COR-L47 (cell line): ENCODE measurements at regions not wholly inside any gene's neighbourhood (a gene's known extent, or its start where the extent isn't known, plus 50 kb on each side); places are given as distances from the start of the nearest gene placed in this dataset.
"Not testable (repeated sequence)": the region's sequence is repeated elsewhere in the genome, so short reads cannot be mapped to it uniquely, and the experiment has no call there.

Experiments used
- DNase-seq: peaks from one replicate; lab custom pipeline; 2025; lab: John Stamatoyannopoulos, UW

DNA sequence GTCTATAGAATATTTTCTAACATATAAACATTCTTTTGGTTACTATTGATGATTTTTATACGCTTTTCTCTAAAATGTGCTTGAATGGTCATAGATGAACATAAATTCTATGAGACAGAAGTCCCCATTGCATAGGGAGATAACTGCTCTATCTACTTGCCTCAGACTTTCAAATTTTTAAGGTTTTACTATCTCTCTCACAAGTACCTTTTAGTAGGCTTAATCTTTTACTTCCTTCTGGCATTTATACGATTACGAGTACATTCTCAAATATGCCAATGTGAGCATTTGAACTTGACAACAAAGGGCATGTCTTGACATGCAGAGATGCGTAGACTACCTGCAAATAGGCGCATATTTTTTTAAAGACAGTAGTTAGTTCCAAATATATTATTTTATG is 935.9 kb upstream of the LRATD1 start:
- no peak for DNase-seq

DNA sequence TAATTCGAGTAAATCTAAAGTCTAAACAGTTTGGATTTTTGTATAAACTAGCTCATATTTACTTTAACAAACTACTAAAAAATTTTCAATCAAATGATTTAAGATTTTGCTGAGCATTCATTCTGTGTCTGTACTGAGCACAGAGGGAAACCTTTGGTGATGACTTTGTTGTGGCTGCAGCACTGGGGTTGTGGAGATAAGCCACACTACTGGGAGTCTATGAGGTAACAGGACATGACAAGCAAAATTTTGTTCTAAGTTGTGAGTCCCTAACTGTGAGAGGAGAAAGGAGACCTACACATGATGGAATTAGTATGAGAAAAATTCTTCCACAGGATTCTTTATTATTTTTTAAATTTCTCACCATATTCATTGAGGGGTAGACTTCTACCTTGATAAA is 933.7 kb upstream of the LRATD1 start:
- DNase-seq: no peak

DNA sequence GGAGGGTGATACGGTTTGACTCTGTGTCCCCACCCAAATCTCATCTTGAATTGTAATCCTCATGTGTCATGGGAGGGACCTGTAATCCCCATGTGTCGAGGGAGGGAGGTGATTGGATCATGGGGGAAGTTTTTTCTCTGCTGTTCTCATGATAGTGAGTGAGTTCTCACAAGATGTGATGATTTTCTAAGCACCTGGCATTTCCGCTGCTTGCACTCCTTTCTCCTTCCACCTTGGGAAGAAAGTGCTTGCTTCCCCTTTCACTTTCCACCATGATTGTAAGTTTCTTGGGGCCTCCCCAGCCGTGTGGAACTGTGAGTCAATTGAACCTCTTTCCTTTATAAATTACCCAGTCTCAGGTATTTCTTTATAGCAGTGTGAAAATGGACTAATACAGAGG is 932.6 kb upstream of the LRATD1 start:
- DNase-seq: not testable (repeated sequence)

DNA sequence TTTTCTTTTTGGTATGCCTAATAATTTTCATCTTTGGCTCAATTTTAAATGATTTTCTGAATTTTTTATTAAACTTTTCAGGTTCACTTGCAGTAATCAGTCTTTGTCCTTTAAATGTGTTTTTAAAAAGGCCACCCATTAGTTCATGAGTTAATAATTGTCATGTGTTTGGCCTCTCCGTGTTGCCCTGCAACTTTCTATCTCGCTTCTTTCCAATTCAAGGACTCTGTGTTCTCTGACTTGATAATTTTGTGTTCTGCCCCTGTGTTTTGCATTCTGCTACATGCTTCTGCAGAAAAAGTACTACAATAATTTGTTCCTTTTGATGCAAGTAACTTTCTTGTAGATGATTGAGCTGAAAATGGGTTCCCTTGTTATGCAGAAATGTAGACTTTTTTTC is 921.4 kb upstream of the LRATD1 start:
- no peak for DNase-seq

DNA sequence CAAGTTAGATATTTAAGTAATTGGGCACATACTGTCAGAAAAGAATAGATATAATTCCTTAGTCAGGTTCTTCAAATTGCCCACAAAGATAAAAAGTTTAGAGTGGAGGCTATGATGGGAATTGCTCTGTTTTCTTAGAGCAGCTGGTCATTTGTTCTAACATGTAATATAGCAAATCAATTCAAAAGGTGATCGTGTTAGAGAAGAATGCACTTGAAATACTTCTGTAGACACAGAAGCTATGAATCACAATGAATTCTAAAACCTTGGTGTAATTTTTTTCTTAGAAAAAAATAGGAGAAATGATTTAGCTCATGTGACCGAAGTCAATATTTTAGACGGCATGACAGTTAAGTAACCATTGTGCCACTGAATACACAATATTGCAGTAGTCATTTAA is 918.1 kb upstream of the LRATD1 start:
- DNase-seq: no peak

DNA sequence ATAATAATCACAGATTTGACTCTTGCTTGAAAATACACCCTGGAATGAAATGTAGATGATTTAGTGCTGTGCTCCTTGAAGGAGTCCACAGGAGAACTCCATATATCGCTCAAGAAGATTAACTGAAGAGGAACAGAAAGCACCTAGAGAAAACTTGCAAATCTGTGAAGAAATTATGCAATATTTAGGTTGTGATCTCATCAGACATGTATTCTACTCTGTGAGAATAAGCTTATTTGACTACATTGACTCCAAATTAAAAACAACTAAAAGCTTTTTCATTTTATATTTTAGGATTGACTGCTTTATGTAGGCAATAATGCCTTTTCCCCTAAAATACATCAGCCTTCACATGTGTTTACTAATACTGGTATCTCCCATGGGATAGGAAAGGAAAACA is 906.6 kb upstream of the LRATD1 start:
- DNase-seq: no peak

DNA sequence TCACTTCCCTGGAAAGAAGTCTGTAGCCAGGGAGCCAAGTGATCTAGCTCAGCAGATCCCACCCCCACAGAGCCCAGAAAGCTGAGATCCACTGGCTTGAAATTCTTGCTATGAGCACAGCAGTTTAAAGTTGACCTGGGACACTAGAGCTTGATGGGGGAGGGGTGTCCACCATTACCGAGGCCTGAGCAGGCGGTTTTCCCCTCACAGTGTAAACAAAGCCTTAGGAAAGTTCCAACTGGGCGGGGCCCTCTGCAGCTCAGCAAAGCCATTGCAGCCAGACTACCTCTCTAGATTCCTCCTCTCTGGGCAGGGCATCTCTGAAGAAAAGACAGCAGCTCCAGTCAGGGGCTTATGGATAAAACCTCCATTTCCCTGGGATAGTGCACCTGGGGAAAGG is 887.2 kb upstream of the LRATD1 start:
- no peak for DNase-seq

DNA sequence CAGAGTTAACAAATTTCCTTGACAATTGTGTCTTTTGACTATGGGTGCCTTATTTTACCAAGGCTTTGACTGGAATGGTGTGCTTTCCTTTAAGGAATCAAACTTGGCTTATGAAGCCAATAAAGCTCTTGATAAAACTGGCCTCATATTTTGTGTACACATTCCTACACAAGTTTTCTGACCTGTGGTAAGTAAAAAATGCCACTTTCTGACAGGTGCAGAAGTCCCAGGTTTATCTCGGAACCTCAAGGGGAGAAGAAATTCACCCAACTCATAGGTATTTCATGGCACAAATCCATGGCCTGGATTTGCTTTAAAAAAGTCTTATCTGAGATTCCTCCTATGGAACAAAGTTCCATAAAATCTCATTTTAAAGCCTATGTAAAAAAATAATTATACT is 880.6 kb upstream of the LRATD1 start:
- no peak for DNase-seq

DNA sequence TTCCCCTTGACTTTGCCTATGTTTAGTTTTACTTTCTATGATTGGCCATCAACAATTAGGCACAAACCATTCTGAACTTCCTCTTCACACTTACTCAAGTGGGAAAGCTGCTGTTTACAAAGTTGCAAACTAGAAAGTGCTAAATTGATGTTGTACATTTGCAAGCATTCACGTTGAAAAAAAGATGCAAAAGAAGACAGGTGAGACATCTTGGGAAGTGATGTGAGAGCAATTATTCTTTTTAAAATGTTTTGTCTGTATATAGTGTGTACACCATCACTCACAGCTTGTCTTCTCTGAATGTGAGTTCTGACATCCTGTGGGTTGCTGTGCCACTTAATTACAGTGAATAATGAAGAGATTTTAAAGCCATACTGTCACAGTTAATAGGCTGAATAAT is 874.1 kb upstream of the LRATD1 start:
- DNase-seq: no peak

DNA sequence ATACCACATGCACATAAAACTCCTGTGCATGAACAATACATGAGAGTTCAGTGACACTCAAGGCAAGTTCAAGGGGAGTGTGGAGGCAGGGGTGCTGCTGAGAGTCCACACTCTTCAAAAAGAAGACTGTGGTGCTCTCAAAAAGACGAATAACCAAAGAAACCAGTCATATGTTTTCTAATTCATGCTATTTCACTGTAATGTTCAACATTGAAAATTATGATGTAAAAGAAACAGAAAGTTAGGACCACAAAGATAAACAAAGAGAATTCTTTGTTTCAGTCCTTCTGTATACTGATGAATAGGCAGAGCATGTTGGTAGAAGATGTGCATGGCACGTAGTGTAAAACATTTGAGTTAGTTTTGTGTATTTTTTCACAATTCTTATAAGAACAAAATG is 864.2 kb upstream of the LRATD1 start:
- no peak for DNase-seq

DNA sequence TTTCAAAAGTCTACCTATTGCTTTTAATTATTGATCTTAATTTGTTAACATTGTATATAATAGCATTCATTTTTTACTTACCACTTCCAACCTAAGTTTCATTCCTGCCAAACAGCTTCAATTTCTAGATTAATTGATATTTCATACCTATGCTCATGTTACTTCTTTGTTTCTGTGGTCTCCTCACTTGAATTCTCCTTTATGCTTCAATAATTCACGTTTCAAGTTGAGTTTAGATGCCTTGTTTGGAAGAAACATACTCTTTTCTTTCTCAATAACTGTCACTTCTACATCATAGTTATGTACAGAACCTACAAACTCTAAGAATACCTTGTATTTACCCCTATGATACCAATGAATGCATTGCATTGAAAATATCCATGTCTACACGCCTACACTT is 862.2 kb upstream of the LRATD1 start:
- DNase-seq: no peak

DNA sequence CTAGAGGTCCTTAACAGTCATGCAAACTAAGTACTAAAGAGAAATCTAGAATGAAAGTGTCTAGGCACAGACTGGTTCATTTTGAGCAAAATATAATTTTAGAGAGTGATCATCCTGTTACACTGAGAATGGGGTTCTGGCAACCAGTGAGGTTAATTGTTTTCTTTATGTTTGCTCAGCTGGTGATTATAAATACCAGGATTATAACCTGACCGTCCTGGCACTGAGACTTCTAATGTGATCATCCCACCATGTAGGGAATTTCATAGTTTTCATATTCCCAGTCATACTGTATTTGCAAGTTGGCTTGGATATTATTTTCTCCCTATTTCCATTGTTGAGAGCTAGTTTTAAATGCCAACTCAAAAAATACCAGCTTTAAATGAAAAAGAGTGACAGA is 852.5 kb upstream of the LRATD1 start:
- DNase-seq: peak; percentile 76

DNA sequence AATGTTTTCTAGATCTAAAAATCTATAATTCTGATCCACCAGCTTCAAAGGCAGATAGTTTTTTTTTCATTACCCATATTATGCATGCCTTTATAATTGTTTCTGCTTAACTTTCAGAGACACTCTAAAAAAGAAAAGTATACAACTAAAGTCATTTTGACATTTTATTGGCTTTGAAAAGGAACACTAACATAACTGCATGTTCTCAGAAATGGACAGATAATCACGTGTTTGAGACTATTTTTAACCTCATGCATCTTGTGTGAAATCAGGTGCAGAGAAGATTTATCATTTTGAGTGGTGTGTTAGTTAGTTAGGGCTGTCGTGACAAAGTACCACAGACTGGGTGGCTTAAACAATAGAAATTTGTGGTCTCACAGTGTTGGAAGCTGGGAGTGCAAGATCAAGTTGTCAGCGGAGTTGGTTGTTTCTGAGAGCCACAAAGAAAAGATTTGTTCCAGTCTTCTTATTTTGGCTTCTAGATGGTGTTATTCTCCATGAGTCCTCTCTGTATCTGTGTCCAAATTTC is 841.4 kb upstream of the LRATD1 start:
- no peak for DNase-seq

DNA sequence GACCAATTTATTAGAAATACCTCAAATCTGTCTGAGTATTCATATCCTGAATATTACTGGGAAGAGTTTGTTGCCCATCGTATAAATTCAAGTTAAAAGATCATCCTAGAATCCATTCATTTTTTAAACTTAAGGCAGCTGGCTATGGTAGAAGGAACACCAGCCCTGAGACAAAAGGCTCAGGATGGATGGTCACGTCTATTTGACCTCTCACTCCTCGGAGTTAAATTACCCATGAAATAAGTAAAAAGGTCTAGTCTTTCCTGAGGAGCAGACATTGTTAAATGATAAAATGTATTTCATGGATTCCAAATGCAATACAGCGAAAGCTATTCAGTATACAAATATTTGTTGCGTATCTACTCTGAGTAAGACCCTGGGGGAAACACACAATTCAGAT is 826.0 kb upstream of the LRATD1 start:
- no peak for DNase-seq

DNA sequence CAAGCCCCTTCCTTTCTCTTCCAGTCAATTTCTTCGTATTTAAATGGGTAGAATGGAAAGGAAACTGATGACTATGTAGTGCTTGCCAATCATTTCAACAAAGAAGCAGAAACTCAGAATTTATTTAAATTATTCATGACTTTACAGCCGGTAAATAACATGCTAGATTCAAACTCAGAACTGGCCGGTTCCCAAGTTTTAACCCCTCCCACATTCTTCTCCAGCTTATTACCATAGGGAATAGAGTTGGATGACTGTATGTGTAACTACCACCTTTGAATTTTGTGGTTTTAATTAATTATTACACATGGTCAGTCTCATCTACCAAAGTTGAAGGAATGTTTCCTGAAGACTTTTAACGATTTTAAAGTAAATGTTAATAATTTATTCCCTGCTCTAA is 819.3 kb upstream of the LRATD1 start:
- no peak for DNase-seq

DNA sequence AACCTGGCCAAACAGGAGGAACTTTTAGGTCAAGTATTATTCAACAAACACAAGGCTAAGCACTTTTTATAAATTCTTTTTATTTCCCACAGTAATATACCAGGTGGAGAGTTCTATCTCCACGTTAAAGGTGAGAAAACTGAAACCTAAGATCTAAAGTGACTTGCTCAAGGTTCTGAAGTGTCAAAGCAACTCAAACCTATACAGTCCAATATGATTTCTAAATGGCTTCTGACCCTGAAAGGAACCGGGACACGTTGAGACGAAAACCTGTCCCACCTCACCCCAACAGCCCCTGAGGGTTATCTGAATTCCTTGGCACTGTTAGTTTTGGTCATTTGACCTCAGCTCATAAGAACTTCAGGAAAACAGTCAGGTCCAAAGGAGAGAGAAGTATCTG is 814.5 kb upstream of the LRATD1 start:
- DNase-seq: no peak

DNA sequence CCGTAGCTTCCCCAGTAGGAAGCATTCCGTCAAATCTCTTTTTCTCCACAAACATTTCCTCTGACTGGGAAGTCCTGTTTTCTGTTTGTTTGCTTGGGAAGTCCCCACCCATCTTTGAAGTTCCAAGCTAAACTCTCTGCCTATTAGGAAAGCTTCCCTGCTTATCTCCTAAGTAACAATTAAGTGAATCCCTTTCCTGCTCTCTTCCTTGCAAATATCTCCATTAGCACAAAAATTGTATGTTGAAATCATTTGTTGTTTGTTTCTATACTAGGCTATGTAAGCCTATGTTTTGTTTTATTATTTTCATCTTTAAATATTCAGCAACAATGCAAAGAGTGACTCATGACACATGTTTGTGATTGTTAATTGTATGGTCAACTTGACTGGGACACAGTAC is 812.6 kb upstream of the LRATD1 start:
- no peak for DNase-seq

DNA sequence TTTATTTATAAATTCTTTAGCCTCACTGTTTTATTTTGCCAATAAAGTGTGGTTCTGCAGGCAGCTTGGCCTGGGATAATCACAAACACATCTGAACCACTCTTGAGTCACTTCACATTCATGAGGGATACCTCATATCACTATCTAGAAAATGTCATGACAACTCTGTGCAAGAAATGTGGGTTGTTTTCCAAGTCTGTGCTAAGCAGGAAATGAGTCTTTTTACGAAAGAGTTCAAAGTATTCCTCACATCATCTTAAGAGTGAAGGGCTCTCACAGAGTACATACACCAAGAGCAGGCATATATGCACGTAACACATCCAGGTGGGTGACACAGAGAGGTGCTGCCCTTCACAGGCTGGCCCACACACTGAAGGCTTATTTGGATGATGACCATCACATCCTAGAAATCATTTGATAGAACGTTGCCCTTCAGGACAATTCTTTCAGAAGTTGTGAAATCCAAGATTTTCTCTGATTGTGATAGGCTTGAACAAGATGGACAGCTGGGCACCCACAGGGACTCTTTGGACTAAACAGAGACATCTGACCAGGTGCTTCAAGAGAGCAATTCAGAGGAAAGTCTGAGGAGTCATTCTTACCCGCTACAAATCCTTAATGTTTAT is 811.1 kb upstream of the LRATD1 start:
- DNase-seq: no peak

DNA sequence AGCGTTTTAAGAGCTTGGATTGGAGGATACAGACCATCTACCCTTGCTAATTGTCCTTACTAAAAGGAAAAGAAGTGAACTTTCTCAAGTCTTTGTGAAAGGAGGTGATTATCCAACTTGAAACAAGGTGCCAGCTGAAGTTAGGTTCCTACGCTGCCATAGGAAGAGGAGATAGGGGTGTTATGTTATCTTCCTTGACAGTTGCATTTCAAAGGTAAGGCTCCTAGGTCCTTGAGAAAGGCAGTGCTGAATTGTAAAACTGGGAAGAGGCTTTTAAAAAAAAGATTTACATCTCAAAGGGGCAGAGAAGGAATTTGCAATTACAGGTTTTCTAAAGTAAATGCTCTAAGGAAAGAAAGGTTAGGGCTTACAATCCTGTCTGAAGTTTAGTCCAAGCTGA is 810.2 kb upstream of the LRATD1 start:
- DNase-seq: no peak

DNA sequence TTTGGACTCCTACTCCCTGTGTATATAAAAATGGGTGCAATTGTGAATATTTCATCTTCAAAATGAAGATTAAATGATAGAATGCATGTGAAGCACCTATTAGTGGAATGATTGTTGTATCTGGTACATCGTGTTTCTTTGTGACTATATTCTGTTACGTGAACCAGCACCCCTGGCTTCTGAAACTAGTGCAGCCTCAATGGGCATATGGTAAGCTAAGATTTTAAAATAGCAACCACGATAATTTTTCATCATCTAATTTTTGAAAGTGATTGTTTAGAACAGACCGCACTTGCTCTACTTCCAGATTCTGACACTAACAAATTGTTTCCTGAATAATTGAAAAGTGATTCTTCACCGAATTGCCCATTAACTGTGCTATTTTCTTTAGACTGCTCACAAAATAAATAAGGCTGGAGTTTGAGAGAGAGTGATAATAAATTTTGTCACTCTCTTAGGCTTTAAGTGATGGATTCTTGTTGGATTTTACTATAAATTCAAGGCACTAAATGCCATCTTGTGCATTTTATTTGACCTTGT is 806.1 kb upstream of the LRATD1 start:
- no peak for DNase-seq

DNA sequence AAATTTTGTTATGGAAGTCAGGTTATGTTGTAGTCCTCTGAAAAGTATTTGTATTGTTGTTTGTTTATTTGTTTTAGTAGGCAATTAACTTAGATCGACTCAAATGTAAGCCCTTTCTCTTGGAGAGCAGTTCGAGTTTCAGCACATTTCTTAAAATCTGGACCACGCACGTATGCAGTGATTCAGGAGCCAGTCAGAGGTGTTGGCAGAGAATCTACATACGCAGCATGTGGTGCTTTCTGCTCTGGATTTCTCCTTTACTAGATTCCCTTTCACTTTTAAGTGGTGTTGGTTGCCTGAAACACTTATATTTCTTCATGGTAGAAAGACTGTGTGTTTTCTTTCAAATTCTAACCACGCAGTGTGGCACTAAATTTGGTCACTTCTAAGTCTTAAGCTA is 773.9 kb upstream of the LRATD1 start:
- no peak for DNase-seq

DNA sequence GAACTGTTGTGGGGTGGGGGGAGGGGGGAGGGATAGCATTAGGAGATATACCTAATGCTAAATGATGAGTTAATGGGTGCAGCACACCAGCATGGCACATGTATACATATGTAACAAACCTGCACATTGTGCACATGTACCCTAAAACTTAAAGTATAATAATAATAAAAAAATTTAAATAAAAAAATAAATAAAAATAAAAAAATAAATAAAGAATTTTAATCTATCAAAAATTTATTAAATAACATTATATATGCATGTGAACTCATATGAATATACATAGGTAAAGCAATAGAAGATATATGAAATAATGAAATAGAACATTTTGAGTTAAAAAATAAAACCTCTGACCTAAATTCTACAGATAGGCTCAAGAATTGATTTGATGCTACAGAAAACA is 764.2 kb upstream of the LRATD1 start:
- not testable (repeated sequence) for DNase-seq

DNA sequence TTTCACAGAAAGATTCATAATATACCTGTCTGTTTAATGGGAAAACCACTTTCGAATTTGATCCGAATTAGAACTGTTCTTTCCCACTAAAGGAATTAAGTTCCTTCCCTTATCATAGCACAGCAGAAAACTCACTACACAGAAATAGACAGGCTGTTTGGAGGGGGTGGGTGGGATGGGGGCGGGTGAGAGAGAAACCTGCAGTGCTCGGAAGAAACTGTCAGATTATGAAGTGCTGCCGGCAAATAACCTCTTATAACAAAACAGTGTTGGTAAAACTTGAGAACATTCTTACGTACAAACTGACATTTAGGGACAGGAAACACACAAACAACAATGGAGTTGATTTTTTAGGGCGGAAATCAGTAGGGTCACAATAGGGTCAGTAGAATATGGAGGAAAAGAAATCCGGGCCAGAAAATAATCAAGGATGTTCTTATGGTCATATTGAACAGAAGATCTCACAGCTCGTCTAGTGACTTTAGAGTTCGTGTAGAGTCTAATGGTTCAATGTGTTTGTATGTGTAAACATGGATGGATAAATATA is 756.0 kb upstream of the LRATD1 start:
- DNase-seq: no peak

DNA sequence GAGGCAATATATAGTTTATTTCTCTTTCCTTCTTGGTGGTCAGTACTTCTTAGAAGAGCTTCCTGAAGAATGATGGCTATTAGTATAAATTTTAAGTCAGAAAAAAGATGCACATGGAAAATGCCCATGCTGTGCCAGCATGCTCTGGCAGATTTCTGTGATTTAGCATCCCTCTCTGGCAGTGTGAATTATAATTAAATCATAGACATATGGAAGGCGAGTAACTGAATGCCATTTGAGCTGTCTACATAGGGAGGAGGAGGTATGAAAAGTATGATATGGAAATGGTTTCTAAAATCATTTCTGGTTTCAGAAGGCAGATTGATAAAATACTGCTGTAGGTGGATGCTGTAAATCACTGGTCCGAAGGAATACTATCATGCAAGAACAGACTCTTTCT is 754.9 kb upstream of the LRATD1 start:
- DNase-seq: no peak
